ENCODE measurements at regions not wholly inside any gene's neighbourhood (a gene's known extent, or its start where the extent isn't known, plus 50 kb on each side); places are given as distances from the start of the nearest gene placed in this dataset.

GRCh38 chr7:40937879-40938278, 765.0 kb downstream of the INHBA start:
- H3K27ac ChIP-seq: no peak overlapping the region
- TF ChIP-seq CTCF (conservative IDR thresholded peaks at IDR 0.05): no peak

DNA sequence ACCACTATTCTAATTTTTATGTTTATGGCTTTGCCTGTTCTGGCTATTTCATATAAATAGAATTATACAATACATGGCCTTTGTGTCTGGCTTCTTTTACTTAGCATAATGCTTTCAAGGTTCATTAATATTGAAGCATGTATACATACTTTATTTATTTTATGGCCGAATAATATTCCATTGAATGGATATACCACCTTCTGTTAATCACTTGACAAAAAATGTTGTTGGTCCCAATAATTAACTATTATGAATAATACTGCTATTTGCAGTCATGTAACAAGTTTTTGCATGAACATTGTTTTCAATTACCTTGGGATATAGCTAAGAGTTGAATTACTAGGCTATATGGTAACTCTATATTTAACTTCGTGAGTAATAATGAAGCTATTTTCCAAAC, 767.5 kb downstream of the INHBA start:
- no peak for TF ChIP-seq CTCF (conservative IDR thresholded peaks at IDR 0.05)

DNA sequence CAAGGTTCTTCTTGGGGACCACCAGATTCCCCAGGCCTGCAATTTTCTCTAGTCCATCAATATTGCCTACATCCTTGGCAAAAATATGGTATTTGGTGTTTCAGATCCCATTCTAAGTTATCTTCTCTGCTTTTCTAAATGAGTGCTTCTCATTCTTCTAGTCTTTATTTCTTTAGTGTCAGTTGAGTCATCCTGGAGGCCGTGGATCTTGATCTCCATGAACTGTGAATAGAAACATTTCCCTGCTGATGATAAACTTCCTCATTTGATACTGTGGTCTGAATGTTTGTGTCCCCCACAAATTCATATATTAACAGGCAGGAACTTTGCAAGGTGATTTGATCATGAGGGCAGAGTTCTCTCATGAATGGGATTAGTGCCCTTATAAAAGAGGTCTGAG, 779.3 kb downstream of the INHBA start:
- no peak overlapping the region for H3K27ac ChIP-seq
- no peak for TF ChIP-seq CTCF (conservative IDR thresholded peaks at IDR 0.05)

More for the DNA sequence above, 767.5 kb downstream of the INHBA start:
- no peak overlapping the region for H3K27ac ChIP-seq

GRCh38 chr7:40922316-40922670, 780.6 kb downstream of the INHBA start:
- no peak overlapping the region for H3K27ac ChIP-seq
- TF ChIP-seq CTCF (conservative IDR thresholded peaks at IDR 0.05): no peak

DNA sequence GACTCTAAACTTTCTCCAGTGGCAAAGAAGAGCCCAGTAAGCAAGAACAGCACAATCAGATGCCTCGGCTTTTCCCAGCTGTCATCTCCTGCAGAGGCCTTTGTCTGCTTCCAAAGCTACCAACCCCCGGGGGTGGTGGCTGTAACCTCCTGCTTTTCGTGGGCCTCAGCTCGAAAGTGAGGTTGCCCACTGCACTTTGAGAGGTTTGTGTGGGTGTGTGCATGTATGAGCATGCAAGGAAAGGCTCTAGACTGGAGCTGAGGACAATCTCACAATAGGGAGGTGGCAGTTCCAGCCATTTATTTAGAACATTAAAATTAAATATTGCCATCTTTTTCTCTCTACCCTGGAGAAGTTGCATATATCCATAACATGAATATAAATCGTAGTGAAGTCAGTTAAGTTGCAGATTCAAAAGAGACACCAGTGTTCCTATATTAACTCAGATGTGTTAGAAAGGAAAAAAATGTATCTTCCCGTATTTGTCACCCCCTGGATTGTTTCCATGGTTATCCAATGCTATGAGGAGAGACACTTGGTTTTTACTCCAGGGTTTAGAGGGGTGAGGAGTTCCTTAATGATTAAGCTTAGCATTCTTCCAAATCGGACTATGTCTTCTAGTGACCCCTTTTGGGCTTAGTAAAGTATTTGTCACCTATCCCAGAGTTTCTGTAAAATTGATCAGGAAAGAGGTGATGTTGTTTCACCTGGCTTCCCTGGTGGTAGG, 781.1 kb downstream of the INHBA start:
- no peak overlapping the region for H3K27ac ChIP-seq
- TF ChIP-seq CTCF (conservative IDR thresholded peaks at IDR 0.05): no peak

DNA sequence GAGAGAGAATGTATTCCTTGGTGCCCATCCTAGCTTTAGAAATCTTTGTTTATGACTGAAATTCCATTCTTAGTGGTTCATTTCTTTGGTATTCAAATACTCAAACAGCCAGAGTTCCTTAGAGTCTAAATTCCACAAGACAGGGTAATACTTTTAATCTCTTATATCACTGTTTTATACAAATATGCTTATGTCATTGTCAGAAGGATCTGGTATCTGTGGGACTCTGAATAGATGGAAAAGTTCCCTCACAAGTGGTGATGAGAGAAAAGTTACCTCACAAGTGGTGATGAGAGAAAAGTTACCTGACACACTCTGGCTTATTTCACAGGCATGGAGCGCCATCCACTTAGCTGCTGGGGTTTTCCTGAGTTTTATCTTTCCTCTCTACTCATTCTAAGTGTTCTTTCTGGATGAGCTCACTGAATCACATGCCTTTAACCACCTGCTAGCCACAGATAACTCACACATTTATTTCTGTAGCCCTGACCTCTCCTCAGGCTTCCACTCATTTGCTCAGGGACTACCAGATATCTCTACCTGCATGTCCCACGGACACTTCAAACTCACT, 784.0 kb downstream of the SUGCT start:
- TF ChIP-seq CTCF (conservative IDR thresholded peaks at IDR 0.05): no peak
- H3K27ac ChIP-seq: no peak overlapping the region

DNA sequence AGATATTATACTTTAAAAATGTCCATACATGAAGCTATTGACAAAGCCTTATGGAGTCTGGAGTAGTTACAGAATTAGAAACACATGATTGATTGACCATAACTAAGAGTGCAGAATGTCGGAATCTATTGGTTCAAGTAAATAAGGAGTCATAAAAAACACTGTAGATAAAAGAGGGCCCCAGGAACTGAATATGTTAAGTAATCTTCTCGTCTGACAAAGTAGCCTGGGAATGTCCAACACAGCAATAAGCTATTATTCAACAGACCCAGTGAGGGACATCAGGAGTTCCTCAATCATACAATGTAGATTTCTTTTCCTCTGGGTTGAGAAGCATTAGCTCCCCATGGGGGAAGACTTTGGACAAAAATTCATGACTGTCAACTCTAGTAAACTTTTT, 782.0 kb downstream of the SUGCT start:
- no peak for TF ChIP-seq CTCF (conservative IDR thresholded peaks at IDR 0.05)
- H3K27ac ChIP-seq: no peak overlapping the region
